OCI-LY1 (cell line): ENCODE measurements at regions not wholly inside any gene's neighbourhood (a gene's known extent, or its start where the extent isn't known, plus 50 kb on each side); places are given as distances from the start of the nearest gene placed in this dataset.

Experiments
- EZH2 ChIP-seq: fragments of 200-600 bp; sonication (generic), shearing (Covaris generic); IDR thresholded peaks from 2 replicates; pipeline ENCODE4 v1.8.0; 2017; ENCODE audit warnings: borderline replicate concordance, mixed run types, mild to moderate bottlenecking, antibody characterized with exemption, low read length, moderate library complexity, mixed read lengths
- TF ChIP-seq, protein P1 (sequence below): fragments of 200-600 bp; sonication (generic), shearing (Covaris generic); IDR thresholded peaks from 2 replicates; pipeline ENCODE4 v1.5.1; 2017; ENCODE audit warnings: mild to moderate bottlenecking, antibody characterized with exemption, low read length, moderate library complexity, mixed read lengths

DNA sequence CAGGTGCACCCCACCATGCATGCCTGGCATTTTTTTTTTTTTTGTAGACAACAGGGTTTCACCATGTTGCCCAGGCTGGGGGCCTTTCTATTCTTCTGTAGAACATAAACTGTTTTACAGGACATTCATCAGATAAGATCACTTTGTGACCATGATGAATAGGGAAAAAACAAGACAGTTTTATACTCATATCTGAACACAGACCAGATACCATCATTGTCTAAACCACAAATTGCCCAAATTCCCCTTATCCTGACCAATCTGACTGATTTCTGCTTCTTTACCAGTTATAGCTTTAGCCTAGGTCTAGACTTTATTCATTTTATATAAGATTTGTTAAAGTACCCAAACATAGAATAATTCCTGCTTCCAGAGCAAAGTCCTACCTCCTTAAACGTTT lies 1699.3 kb upstream of the TMEFF2 start:
- TF ChIP-seq, protein P1, sequence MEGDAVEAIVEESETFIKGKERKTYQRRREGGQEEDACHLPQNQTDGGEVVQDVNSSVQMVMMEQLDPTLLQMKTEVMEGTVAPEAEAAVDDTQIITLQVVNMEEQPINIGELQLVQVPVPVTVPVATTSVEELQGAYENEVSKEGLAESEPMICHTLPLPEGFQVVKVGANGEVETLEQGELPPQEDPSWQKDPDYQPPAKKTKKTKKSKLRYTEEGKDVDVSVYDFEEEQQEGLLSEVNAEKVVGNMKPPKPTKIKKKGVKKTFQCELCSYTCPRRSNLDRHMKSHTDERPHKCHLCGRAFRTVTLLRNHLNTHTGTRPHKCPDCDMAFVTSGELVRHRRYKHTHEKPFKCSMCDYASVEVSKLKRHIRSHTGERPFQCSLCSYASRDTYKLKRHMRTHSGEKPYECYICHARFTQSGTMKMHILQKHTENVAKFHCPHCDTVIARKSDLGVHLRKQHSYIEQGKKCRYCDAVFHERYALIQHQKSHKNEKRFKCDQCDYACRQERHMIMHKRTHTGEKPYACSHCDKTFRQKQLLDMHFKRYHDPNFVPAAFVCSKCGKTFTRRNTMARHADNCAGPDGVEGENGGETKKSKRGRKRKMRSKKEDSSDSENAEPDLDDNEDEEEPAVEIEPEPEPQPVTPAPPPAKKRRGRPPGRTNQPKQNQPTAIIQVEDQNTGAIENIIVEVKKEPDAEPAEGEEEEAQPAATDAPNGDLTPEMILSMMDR, result no peak
- TF ChIP-seq EZH2, result no peak
